ENCODE measurements at regions not wholly inside any gene's neighbourhood (a gene's known extent, or its start where the extent isn't known, plus 50 kb on each side); places are given as distances from the start of the nearest gene placed in this dataset.

DNA sequence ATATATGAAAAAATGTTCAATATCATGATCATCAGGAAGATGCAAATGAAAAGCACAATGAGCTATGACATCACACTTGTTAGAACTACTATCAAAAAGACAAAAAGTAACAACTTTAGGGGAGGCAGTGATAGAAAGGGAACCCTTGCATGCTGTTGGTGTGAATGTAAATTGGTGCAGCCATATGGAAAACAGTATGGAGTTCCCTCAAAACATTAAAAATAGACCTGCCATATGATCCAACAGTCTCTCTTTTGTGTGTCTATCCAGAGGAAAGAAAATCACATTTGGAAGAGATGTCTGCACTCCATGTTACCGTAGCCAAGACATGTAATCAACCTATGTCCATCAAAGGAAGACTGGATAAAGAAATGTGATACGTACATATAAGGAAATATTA lies 92.3 kb upstream of the ALKAL2 start:
- no peak for TF ChIP-seq POLR2AphosphoS5 (IDR thresholded peaks at IDR 0.05; ENCODE audit: low read depth, low read length)
- no peak for TF ChIP-seq TAF1 (IDR thresholded peaks at IDR 0.05; ENCODE audit: low read depth, low read length)
- TF ChIP-seq SPI1 (IDR thresholded peaks at IDR 0.05; ENCODE audit: low read depth, low read length), result no peak
- TF ChIP-seq POLR2A (IDR thresholded peaks at IDR 0.05; ENCODE audit: low read depth, low read length), result no peak

Data from GM12891 (cell line).